Activated CD4-positive, alpha-beta memory T cell treated with anti-CD3 and anti-CD28 coated beads, Interleukin-2, amount 10 ng/mL, durations not matched to agents 7 days and 5 days (primary cell): ENCODE measurements at regions not wholly inside any gene's neighbourhood (a gene's known extent, or its start where the extent isn't known, plus 50 kb on each side); places are given as distances from the start of the nearest gene placed in this dataset.
"Not testable (repeated sequence)": the region's sequence is repeated elsewhere in the genome, so short reads cannot be mapped to it uniquely, and the experiment has no call there.

Experiments used
- CTCF ChIA-PET: fragments of 350-600 bp; sonication (Branson Sonifier 250); formaldehyde crosslinking; loops from one replicate; lab custom pipeline; 2021; ENCODE audit warnings: antibody characterized with exemption, inconsistent platforms; lab: Charles Lee
- POLR2A ChIA-PET: fragments of 350-600 bp; sonication (Branson Sonifier 250); formaldehyde crosslinking; loops from one replicate; lab custom pipeline; 2021; ENCODE audit warnings: antibody characterized with exemption; lab: Charles Lee
- DNase-seq: peaks from one replicate; pipeline ENCODE4 v3.0.0-alpha.2; 2020
- H3K27ac Mint-ChIP-seq: one replicate; pipeline ENCODE4 v1.8.0; 2021; ENCODE audit warnings: mild to moderate bottlenecking, mixed read lengths
- H3K27me3 Mint-ChIP-seq: one replicate; pipeline ENCODE4 v1.8.0; 2021; ENCODE audit warnings: mixed read lengths
- H3K36me3 Mint-ChIP-seq: one replicate; pipeline ENCODE4 v1.8.0; 2021; ENCODE audit warnings: low read depth, mixed read lengths
- H3K4me1 Mint-ChIP-seq: one replicate; pipeline ENCODE4 v1.8.0; 2021; ENCODE audit warnings: mixed read lengths
- H3K4me3 Mint-ChIP-seq: one replicate; pipeline ENCODE4 v1.8.0; 2021; ENCODE audit warnings: mild to moderate bottlenecking, mixed read lengths
- H3K9me3 Mint-ChIP-seq: one replicate; pipeline ENCODE4 v1.8.0; 2021; ENCODE audit warnings: mixed read lengths

DNA sequence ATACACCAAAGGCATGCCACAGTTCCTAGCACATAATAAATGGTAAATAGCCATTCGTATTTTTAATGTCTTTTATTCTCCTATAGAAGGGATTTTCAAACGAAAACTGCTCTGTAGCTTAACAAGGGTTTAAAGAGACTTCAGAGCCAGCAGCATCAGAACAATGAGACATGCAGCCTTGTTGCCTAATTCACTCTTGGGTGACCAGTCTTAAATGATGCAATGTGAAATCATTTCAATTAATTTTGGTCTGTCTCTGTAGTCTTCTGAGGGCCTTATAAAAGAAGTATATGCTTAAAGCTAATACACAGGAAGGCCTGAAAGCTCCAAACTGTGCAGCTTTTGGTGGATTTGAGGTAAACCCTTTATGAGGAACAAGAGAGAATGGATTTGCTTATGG is 888.8 kb upstream of the WWC1 start:
- ChIA-PET CTCF (no interaction called here), POLR2A (no interaction called here)
- no peaks in the 10 kb centered on the region for H3K27me3 Mint-ChIP-seq
- H3K27ac Mint-ChIP-seq = no peak overlapping the region
- no peaks in the 10 kb centered on the region for H3K36me3 Mint-ChIP-seq
- H3K4me3 Mint-ChIP-seq = no peak overlapping the region
- peaks cover 5% of the 10 kb centered on the region for H3K9me3 Mint-ChIP-seq
- DNase-seq = no peak
- H3K4me1 Mint-ChIP-seq = no peaks in the 10 kb centered on the region

GRCh38 chr5:167406513-167406912 is 884.9 kb upstream of the WWC1 start:
- Mint-ChIP-seq H3K27ac (no peak overlapping the region), H3K4me3 (no peak overlapping the region), H3K4me1 (no peaks in the 10 kb centered on the region), H3K36me3 (no peaks in the 10 kb centered on the region), H3K27me3 (no peaks in the 10 kb centered on the region), H3K9me3 (no peaks in the 10 kb centered on the region)
- ChIA-PET CTCF (no interaction called here), POLR2A (no interaction called here)
- no peak for DNase-seq

DNA sequence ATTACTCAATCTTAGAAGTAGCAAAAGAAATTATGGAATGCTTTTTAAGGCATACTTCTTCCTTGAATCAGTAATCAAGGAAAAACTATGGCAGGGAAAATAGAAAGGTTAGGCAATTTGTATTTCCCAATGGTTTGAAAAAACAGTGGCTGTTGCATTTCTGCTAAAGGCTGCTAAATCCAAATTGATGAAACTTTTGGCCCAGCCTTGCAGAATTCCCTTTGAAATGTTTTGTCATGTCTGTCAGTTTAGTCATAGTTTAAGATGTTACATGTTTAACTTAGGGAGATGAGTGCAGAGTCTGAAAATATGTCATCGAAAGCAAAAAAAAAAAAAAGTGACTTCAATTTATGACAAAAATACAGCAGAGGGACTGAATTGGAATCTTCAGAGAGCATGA is 878.9 kb upstream of the WWC1 start:
- DNase-seq = no peak
- no peaks in the 10 kb centered on the region for H3K4me1 Mint-ChIP-seq
- H3K27ac Mint-ChIP-seq = no peak overlapping the region
- no peaks in the 10 kb centered on the region for H3K36me3 Mint-ChIP-seq
- H3K4me3 Mint-ChIP-seq = no peak overlapping the region
- ChIA-PET CTCF (no interaction called here), POLR2A (no interaction called here)
- peaks cover 3% of the 10 kb centered on the region for H3K9me3 Mint-ChIP-seq
- H3K27me3 Mint-ChIP-seq = no peaks in the 10 kb centered on the region

DNA sequence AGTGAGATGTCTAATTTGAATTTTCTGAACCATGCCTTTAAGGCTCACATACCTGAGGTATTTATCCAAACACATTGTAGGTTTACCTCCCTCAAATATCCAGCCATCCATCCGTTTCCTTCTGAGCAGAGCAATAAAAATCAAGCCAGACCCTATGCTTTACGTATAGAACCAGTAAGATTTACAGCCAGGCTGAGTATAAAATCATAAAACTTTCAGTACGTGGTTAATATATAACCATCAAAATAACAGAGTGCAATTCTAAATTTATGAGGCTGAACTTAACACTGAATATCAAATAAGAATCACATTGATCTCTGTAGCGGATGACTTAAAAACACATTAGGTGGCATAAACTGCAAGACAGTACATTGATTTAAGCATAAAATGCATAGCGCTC is 877.9 kb upstream of the WWC1 start:
- Mint-ChIP-seq H3K27ac (no peak overlapping the region), H3K27me3 (no peaks in the 10 kb centered on the region), H3K4me3 (no peak overlapping the region), H3K36me3 (no peaks in the 10 kb centered on the region), H3K4me1 (no peaks in the 10 kb centered on the region), H3K9me3 (peaks cover 3% of the 10 kb centered on the region)
- no peak for DNase-seq
- POLR2A ChIA-PET = no interaction called here
- CTCF ChIA-PET = no interaction called here

DNA sequence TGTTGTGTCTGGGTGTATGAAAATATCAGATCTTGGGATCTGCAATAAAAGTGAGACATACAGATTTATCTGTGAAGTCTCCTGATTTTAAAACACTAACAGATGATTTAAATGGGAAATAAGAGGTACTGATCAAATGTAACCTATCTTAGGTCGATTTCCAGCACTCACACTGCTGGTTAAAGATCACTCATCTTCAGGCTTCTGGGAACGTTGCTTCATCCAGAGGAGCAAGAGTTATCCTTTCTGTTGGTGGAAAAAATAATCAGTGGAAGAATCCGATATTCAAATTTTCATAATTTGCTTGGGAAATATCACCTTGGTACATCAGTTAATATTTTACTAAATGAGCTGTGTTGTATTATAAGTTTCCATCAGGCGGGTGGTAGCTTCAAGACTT is 876.8 kb upstream of the WWC1 start:
- ChIA-PET CTCF (no interaction called here), POLR2A (no interaction called here)
- Mint-ChIP-seq H3K27me3 (no peaks in the 10 kb centered on the region), H3K4me3 (no peak overlapping the region), H3K4me1 (no peaks in the 10 kb centered on the region), H3K27ac (no peak overlapping the region), H3K36me3 (no peaks in the 10 kb centered on the region), H3K9me3 (peaks cover 3% of the 10 kb centered on the region)
- no peak for DNase-seq

DNA sequence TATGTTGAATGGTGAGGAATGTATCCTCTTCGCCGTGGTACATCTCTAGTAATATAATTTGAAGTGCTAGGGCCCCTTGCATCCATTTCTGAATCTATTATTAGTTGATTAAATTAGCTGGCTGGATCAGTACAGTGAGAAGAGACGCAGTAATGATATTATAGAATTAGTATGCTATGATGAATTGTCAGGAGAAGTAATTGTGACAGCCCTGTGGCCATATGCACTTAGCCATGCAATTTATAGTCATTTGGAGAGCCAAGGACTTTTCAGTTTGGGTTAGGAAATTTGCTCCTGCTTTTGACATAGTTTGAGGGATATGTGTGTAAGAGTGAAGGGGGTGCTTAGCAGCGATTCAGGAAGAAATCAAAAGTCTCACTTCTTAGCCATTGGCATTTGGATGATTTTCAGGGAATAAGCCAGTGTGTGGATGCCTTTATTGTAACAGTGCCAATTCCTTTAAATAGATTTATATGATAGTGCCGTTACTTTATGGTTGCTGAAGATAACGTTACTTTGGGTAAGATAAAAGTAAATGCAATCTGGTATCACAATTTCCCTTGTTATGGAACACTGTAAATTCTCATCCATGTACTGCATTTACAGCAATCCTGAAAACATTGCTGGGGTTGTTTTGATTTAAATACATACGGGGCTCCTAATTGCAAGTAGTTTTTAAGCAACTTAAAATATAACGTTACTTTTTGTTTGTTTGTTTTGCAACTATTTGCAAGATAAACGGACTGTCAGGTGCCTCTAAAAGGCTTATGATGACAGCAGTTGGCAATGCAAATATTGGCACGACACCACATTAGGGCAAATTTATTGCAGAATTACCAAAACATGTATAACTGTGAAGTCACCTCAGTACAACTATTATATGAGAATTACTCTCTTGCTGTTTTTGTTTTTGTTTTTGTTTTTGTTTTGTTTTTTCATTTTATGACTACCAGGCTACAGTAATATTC is 875.4 kb upstream of the WWC1 start:
- ChIA-PET CTCF (no interaction called here), POLR2A (no interaction called here)
- Mint-ChIP-seq H3K4me3 (no peak overlapping the region), H3K27ac (no peak overlapping the region), H3K4me1 (no peaks in the 10 kb centered on the region), H3K36me3 (no peaks in the 10 kb centered on the region), H3K9me3 (peaks cover 3% of the 10 kb centered on the region), H3K27me3 (no peaks in the 10 kb centered on the region)
- DNase-seq = no peak

DNA sequence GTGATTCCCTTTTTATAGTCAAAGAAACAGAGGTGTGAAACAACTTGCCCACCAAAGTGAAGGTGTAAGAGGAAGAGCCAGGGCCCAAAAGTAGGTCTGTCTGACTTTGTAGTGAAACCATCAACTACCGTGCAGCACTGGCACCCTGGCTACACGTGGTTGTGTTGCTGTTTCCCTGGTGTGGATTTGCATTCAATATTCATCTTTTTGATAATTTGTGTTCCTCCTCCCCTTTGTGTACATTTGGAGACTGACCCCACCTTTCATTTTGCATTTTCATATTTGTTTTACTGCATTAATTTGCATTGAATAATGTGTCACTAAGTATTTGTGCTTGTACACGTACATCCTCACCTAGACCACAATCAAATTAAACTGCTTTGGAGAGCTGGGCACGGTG is 873.8 kb upstream of the WWC1 start:
- Mint-ChIP-seq H3K27me3 (no peaks in the 10 kb centered on the region), H3K9me3 (peaks cover 6% of the 10 kb centered on the region), H3K4me3 (no peak overlapping the region), H3K4me1 (no peaks in the 10 kb centered on the region), H3K36me3 (no peaks in the 10 kb centered on the region), H3K27ac (no peak overlapping the region)
- no peak for DNase-seq
- POLR2A ChIA-PET = no interaction called here
- CTCF ChIA-PET = no interaction called here

DNA sequence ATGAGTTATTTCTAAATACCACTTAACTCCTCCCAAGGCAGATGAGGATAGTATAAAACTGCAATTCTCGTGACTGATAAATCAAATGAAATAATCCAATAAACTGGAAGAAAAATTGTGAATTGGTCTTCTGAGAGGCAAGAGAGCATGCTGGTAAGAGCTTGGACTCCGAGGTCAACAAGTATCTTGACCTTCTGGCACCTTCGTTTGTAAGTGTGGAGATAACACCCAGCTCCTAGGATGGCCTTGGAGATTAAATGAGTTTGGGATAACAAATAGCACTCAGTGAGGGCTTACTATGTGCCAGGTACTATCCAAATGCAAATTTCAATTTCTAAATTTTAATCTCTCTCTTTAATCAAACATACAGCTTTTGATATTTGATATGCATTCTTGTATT is 866.3 kb upstream of the WWC1 start:
- Mint-ChIP-seq H3K4me1 (no peaks in the 10 kb centered on the region), H3K36me3 (no peaks in the 10 kb centered on the region), H3K4me3 (no peak overlapping the region), H3K27ac (no peak overlapping the region), H3K9me3 (peaks cover 12% of the 10 kb centered on the region), H3K27me3 (no peaks in the 10 kb centered on the region)
- no peak for DNase-seq
- CTCF ChIA-PET = no interaction called here
- POLR2A ChIA-PET = no interaction called here

DNA sequence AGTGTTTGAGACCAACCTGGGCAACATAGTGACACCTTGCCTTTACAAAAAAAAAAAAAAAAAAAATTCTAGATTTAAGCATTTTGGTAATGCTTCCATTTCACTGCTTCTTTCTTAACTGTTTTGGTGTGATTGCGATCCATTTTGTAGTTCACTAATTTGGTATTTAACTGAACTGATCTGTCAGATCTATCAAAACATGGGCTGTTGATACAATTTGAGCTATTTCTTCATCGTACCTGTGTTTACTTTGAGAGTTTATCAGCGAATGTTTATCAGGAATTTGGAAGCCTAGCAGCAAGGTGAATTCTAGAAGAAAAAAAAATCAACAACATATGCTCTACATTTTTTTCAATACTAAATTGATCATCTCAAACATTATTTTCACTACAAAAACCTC is 864.9 kb upstream of the WWC1 start:
- no peak overlapping the region for H3K4me3 Mint-ChIP-seq
- H3K27ac Mint-ChIP-seq = no peak overlapping the region
- peaks cover 12% of the 10 kb centered on the region for H3K9me3 Mint-ChIP-seq
- ChIA-PET POLR2A (no interaction called here), CTCF (no interaction called here)
- H3K27me3 Mint-ChIP-seq = no peaks in the 10 kb centered on the region
- no peaks in the 10 kb centered on the region for H3K36me3 Mint-ChIP-seq
- no peak for DNase-seq
- no peaks in the 10 kb centered on the region for H3K4me1 Mint-ChIP-seq

DNA sequence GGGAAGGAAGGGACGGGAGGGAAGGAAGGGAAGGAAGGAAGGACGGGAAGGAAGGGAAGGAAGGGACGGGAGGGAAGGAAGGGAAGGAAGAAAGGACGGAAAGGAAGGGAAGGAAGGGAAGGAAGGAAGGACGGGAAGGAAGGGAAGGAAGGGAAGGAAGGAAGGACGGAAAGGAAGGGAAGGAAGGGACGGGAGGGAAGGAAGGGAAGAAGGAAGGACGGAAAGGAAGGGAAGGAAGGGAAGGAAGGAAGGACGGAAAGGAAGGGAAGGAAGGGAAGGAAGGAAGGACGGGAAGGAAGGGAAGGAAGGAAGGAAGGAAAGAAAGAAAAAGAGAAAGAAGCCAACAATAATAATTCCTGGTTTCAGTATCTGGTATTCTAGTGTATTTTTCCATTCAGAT is 863.8 kb upstream of the WWC1 start:
- CTCF ChIA-PET, H3K27me3 Mint-ChIP-seq, H3K4me1 Mint-ChIP-seq, H3K9me3 Mint-ChIP-seq, H3K4me3 Mint-ChIP-seq, POLR2A ChIA-PET, H3K27ac Mint-ChIP-seq, DNase-seq, H3K36me3 Mint-ChIP-seq: not testable (repeated sequence)

GRCh38 chr5:167440846-167441245 is 850.6 kb upstream of the WWC1 start:
- H3K27ac Mint-ChIP-seq = no peak overlapping the region
- peaks cover 10% of the 10 kb centered on the region for H3K9me3 Mint-ChIP-seq
- no peak overlapping the region for H3K4me3 Mint-ChIP-seq
- no peak for DNase-seq
- ChIA-PET CTCF (no interaction called here), POLR2A (no interaction called here)
- H3K36me3 Mint-ChIP-seq = no peaks in the 10 kb centered on the region
- no peaks in the 10 kb centered on the region for H3K4me1 Mint-ChIP-seq
- no peaks in the 10 kb centered on the region for H3K27me3 Mint-ChIP-seq

DNA sequence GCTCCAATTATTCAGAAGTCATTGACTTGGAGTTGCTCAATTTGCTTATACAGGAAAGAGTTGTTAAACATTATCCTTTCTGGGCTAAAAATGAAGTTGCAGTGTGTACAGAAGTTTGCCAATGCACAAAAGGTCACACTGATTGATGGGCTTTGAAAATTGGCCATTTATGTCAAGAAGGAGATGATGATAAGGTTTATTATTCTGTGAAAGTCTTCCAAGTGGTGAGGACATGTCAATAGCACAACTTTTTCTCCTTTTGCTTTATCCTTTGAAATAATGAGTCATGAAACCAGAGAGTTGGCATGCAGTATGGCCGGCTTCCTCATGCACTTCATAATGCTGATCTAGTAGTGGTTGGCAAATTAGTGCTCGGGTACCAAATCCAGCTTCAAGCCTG is 848.5 kb upstream of the WWC1 start:
- Mint-ChIP-seq H3K4me1 (no peaks in the 10 kb centered on the region), H3K4me3 (no peak overlapping the region), H3K9me3 (peaks cover 3% of the 10 kb centered on the region), H3K27me3 (no peaks in the 10 kb centered on the region), H3K36me3 (no peaks in the 10 kb centered on the region), H3K27ac (no peak overlapping the region)
- ChIA-PET CTCF (no interaction called here), POLR2A (no interaction called here)
- DNase-seq = no peak

- no peak for DNase-seq
- H3K4me3 Mint-ChIP-seq = no peak overlapping the region
- peaks cover 5% of the 10 kb centered on the region for H3K9me3 Mint-ChIP-seq
- ChIA-PET POLR2A (no interaction called here), CTCF (no interaction called here)
- H3K36me3 Mint-ChIP-seq = no peaks in the 10 kb centered on the region
- no peaks in the 10 kb centered on the region for H3K4me1 Mint-ChIP-seq
- no peak overlapping the region for H3K27ac Mint-ChIP-seq
- H3K27me3 Mint-ChIP-seq = no peaks in the 10 kb centered on the region
These were observed 843.7 kb upstream of the WWC1 start for GRCh38 chr5:167447466-167448375.
